A549 (cell line): ENCODE measurements at regions not wholly inside any gene's neighbourhood (a gene's known extent, or its start where the extent isn't known, plus 50 kb on each side); places are given as distances from the start of the nearest gene placed in this dataset.

Experiments
- ATAC-seq, 2 experiments: fragments of 200-7000 bp in 1 of 2; fragments of >200 bp in 1 of 2; cut with Nextera tagmentation in 1 of 2; cut with Tn5 transposase in 1 of 2; 3 replicates each; pipeline versions ENCODE4 v1.8.0 to v1.9.1; 2018 to 2020; ENCODE audit warnings: mild to moderate bottlenecking in 1 of 2, moderate library complexity in 1 of 2
- CTCF ChIA-PET: fragments of 300-600 bp; sonication (Branson Sonifier 250); formaldehyde crosslinking; extraction: SDS; loops from one replicate; lab custom pipeline; 2021; ENCODE audit warnings: antibody characterized with exemption, inconsistent platforms; lab: Yijun Ruan, JAX
- POLR2A ChIA-PET: fragments of 350-600 bp; formaldehyde crosslinking; extraction: SDS; loops from one replicate; lab custom pipeline; 2021; ENCODE audit warnings: antibody characterized with exemption, inconsistent platforms; lab: Yijun Ruan, JAX
- DNase-seq, 2 experiments: peaks; one replicate each; pipeline versions ENCODE4 v3.0.0 to v3.0.0-alpha.2; 2011 to 2016; ENCODE audit warnings: low read depth in 1 of 2, low spot score in 1 of 2
- FAIRE-seq: peaks from 2 replicates; lab custom pipeline; 2011; peaks lifted over from hg19 to GRCh38; lab: Jason Lieb, UNC
- H3K27ac ChIP-seq, 2 experiments: fragments of >200 bp; sonication (Bioruptor Twin); formaldehyde crosslinking; 3 replicates each; pipeline ENCODE4 v1.5.1; 2016 to 2017
- H3K4me1 ChIP-seq: fragments of >200 bp; sonication (Bioruptor Twin); formaldehyde crosslinking; 3 replicates; pipeline ENCODE4 v1.6.1; 2016
- H3K4me2 ChIP-seq: fragments of >200 bp; sonication (Bioruptor Twin); formaldehyde crosslinking; 3 replicates; pipeline ENCODE4 v1.6.1; 2016
- H3K4me3 ChIP-seq: fragments of >200 bp; sonication (Bioruptor Twin); formaldehyde crosslinking; 3 replicates; pipeline ENCODE4 v1.5.1; 2016
- H3K9me3 ChIP-seq: fragments of >200 bp; sonication (Bioruptor Twin); formaldehyde crosslinking; 3 replicates; pipeline ENCODE4 v1.6.1; 2016
- ATOH8 ChIP-seq: fragments of 250-450 bp; sonication (Bioruptor Pico); IDR thresholded peaks from 2 replicates; pipeline ENCODE4 v1.5.0; 2020; ENCODE audit warnings: low read depth, mild to moderate bottlenecking, moderate library complexity
- BHLHE40 ChIP-seq: IDR thresholded peaks from 2 replicates; pipeline ENCODE4 v1.6.1; 2012; ENCODE audit warnings: low read depth, low read length, inconsistent platforms
- CBX8 ChIP-seq: fragments of 200-600 bp; sonication (generic); IDR thresholded peaks from 2 replicates; pipeline ENCODE4 v1.6.1; 2016
- CEBPB ChIP-seq, 2 experiments: fragments of >200 bp in 1 of 2; sonication (Bioruptor Twin) in 1 of 2; formaldehyde crosslinking in 1 of 2; IDR thresholded peaks; 2 replicates each; pipeline ENCODE4 v1.6.1; 2012 to 2016
- CHD4 ChIP-seq: fragments of 200-600 bp; sonication (generic); IDR thresholded peaks from 2 replicates; pipeline ENCODE4 v1.6.1; 2016; ENCODE audit warnings: antibody characterized with exemption, mild to moderate bottlenecking, borderline replicate concordance
- ELK1 ChIP-seq: fragments of 150-350 bp; IDR thresholded peaks from 2 replicates; pipeline ENCODE4 v1.6.1; 2014; ENCODE audit warnings: low read depth, mild to moderate bottlenecking, low read length
- EP300 ChIP-seq, 2 experiments: fragments of >200 bp; sonication (Bioruptor Twin); formaldehyde crosslinking; IDR thresholded peaks; 2 replicates in 1 of 2; 3 replicates in 1 of 2; pipeline ENCODE4 v1.6.1; 2016 to 2017
- FOXS1 ChIP-seq: fragments of 250-450 bp; sonication (Bioruptor Pico); IDR thresholded peaks from 2 replicates; pipeline ENCODE4 v1.5.0; 2020; ENCODE audit warnings: mild to moderate bottlenecking, moderate library complexity
- HES2 ChIP-seq: fragments of >200 bp; sonication (Bioruptor Twin); formaldehyde crosslinking; IDR thresholded peaks from 2 replicates; pipeline ENCODE4 v1.6.1; 2016
- HMGXB4 ChIP-seq: fragments of 250-450 bp; sonication (Bioruptor Pico); IDR thresholded peaks from 2 replicates; pipeline ENCODE4 v1.5.0; 2021; ENCODE audit warnings: mild to moderate bottlenecking, moderate library complexity, borderline replicate concordance
- HOXB13 ChIP-seq: fragments of 250-450 bp; sonication (Bioruptor Pico); IDR thresholded peaks from 2 replicates; pipeline ENCODE4 v1.5.0; 2020; ENCODE audit warnings: low read depth, mild to moderate bottlenecking, moderate library complexity
- HOXB5 ChIP-seq: fragments of 250-450 bp; sonication (Bioruptor Pico); IDR thresholded peaks from 2 replicates; pipeline ENCODE4 v1.5.0; 2020; ENCODE audit warnings: mild to moderate bottlenecking, moderate library complexity
- KDM5A ChIP-seq: fragments of 200-600 bp; sonication (generic); IDR thresholded peaks from 2 replicates; pipeline ENCODE4 v1.6.1; 2016; ENCODE audit warnings: antibody characterized with exemption, mild to moderate bottlenecking
- NFE2L2 ChIP-seq: fragments of 150-350 bp; conservative IDR thresholded peaks from 2 replicates; pipeline ENCODE4 v1.6.1; 2014; ENCODE audit warnings: low read length
- NPAS2 ChIP-seq: fragments of 250-450 bp; sonication (Bioruptor Pico); IDR thresholded peaks from 2 replicates; pipeline ENCODE4 v1.8.0; 2022; ENCODE audit warnings: mild to moderate bottlenecking, moderate library complexity, borderline replicate concordance
- PBX3 ChIP-seq: IDR thresholded peaks from 2 replicates; pipeline ENCODE4 v1.6.1; 2012
- RCOR1 ChIP-seq: fragments of 150-350 bp; IDR thresholded peaks from 2 replicates; pipeline ENCODE4 v1.6.1; 2014; ENCODE audit warnings: antibody characterized with exemption, low read length, low read depth
- RFX5 ChIP-seq: fragments of 450-650 bp; IDR thresholded peaks from 2 replicates; pipeline ENCODE4 v1.7.1; 2014; ENCODE audit warnings: antibody characterized with exemption, mild to moderate bottlenecking, moderate library complexity
- SMC3 ChIP-seq: fragments of >200 bp; sonication (Bioruptor Twin); formaldehyde crosslinking; IDR thresholded peaks from 3 replicates; pipeline ENCODE4 v1.6.1; 2018; ENCODE audit warnings: inconsistent platforms
- TFCP2L1 ChIP-seq: fragments of 250-450 bp; sonication (Bioruptor Pico); IDR thresholded peaks from 2 replicates; pipeline ENCODE4 v1.5.0; 2021; ENCODE audit warnings: mild to moderate bottlenecking
- TP53 ChIP-seq: fragments of 250-450 bp; sonication (Bioruptor Pico); IDR thresholded peaks from 2 replicates; pipeline ENCODE4 v1.5.0; 2021; ENCODE audit warnings: mild to moderate bottlenecking, moderate library complexity
- USF2 ChIP-seq: fragments of 450-650 bp; IDR thresholded peaks from 2 replicates; pipeline ENCODE4 v1.6.1; 2014; ENCODE audit warnings: antibody characterized with exemption
- WGBS: methylation state at CpG from one replicate; pipeline ENCODE4 v1.1.6; 2017; ENCODE audit errors: missing lambda C conversion rate; 5-methylcytosine and 5-hydroxymethylcytosine counted together

- ATAC-seq (no peak), FAIRE-seq (no peak)
- no peak overlapping the region for H3K27ac ChIP-seq
- H3K4me2 ChIP-seq: no peak overlapping the region
- CTCF ChIA-PET: no interaction called here
- no peak overlapping the region for H3K4me3 ChIP-seq
- H3K9me3 ChIP-seq: no peaks in the 10 kb centered on the region
- H3K4me1 ChIP-seq: no peaks in the 10 kb centered on the region
- POLR2A ChIA-PET: no interaction called here
- TF ChIP-seq NPAS2: no peak
- no peak for TF ChIP-seq HOXB13
- no peak for TF ChIP-seq TP53 (CRISPR knock-in tag)
- no peak for TF ChIP-seq CEBPB (IDR thresholded peaks at IDR 0.05)
- TF ChIP-seq SMC3: no peak
- no peak for TF ChIP-seq HES2
- TF ChIP-seq FOXS1 (CRISPR knock-in tag): no peak
- TF ChIP-seq, all 56 proteins: peak for 0
- DNase-seq: no peak
Observed at GRCh38 chr1:106705971-106706370, 350.5 kb upstream of the PRMT6 start.

- H3K27ac ChIP-seq: no peak overlapping the region
- POLR2A ChIA-PET: no interaction called here
- FAIRE-seq: no peak
- no peak for ATAC-seq
- CTCF ChIA-PET: no interaction called here
- no peak overlapping the region for H3K4me3 ChIP-seq
- WGBS: 31% methylated on average over 7 of the region's 7 CpGs
- no peaks in the 10 kb centered on the region for H3K4me1 ChIP-seq
- no peak for TF ChIP-seq RFX5
- no peak for TF ChIP-seq BHLHE40
- TF ChIP-seq SMC3: no peak
- no peak for TF ChIP-seq TFCP2L1
- TF ChIP-seq NPAS2: no peak
- TF ChIP-seq CBX8: no peak
- no peak for TF ChIP-seq CHD4
- TF ChIP-seq KDM5A: no peak
- no peak for TF ChIP-seq NFE2L2
- TF ChIP-seq HOXB13: no peak
- no peak for TF ChIP-seq PBX3
- no peak for TF ChIP-seq ATOH8 (CRISPR knock-in tag)
- no peak for TF ChIP-seq HMGXB4 (CRISPR knock-in tag)
- TF ChIP-seq EP300 (IDR thresholded peaks at IDR 0.05): no peak
- TF ChIP-seq USF2: no peak
- TF ChIP-seq RCOR1: no peak
- no peak for TF ChIP-seq TP53 (CRISPR knock-in tag)
- no peak for TF ChIP-seq HOXB5 (CRISPR knock-in tag)
- no peak for TF ChIP-seq CEBPB (IDR thresholded peaks at IDR 0.05)
- TF ChIP-seq ELK1: no peak
- no peak for DNase-seq
- no peak overlapping the region for H3K4me2 ChIP-seq
- H3K9me3 ChIP-seq: no peaks in the 10 kb centered on the region
Observed at GRCh38 chr1:106717591-106717990, 338.9 kb upstream of the PRMT6 start.
